IPS-15b (cell line): ENCODE measurements at regions not wholly inside any gene's neighbourhood (a gene's known extent, or its start where the extent isn't known, plus 50 kb on each side); places are given as distances from the start of the nearest gene placed in this dataset.

Source experiments
- H3K27me3 ChIP-seq: one replicate; pipeline ENCODE4 v1.6.1; 2013; ENCODE audit warnings: low read length; ENCODE audit not compliant: control insufficient read depth, insufficient read depth
- H3K36me3 ChIP-seq: one replicate; pipeline ENCODE4 v1.6.1; 2013; ENCODE audit warnings: low read length; ENCODE audit not compliant: control insufficient read depth, insufficient read depth
- H3K4me1 ChIP-seq: one replicate; pipeline ENCODE4 v1.6.1; 2013; ENCODE audit warnings: mild to moderate bottlenecking, low read length; ENCODE audit not compliant: control insufficient read depth, insufficient read depth
- H3K4me3 ChIP-seq: one replicate; pipeline ENCODE4 v1.5.1; 2013; ENCODE audit warnings: low read depth, low read length
- H3K9ac ChIP-seq: one replicate; pipeline ENCODE4 v1.6.1; 2013; ENCODE audit warnings: low read depth, mild to moderate bottlenecking, low read length
- H3K9me3 ChIP-seq: one replicate; pipeline ENCODE4 v1.6.1; 2013; ENCODE audit warnings: mild to moderate bottlenecking, low read length; ENCODE audit not compliant: control insufficient read depth, insufficient read depth

- H3K9ac ChIP-seq, result no peak overlapping the region
- no peaks in the 10 kb centered on the region for H3K27me3 ChIP-seq
- H3K36me3 ChIP-seq, result no peaks in the 10 kb centered on the region
- no peak overlapping the region for H3K4me3 ChIP-seq
- H3K4me1 ChIP-seq, result no peaks in the 10 kb centered on the region
- peaks cover 6% of the 10 kb centered on the region for H3K9me3 ChIP-seq
These were observed 663.7 kb upstream of the B3GAT1 start for GRCh38 chr11:135075740-135076139.

- Histone ChIP-seq H3K4me3 (no peak overlapping the region), H3K9ac (no peak overlapping the region), H3K36me3 (no peaks in the 10 kb centered on the region), H3K27me3 (no peaks in the 10 kb centered on the region), H3K9me3 (peaks cover 6% of the 10 kb centered on the region), H3K4me1 (no peaks in the 10 kb centered on the region)
These were observed 662.5 kb upstream of the B3GAT1 start for GRCh38 chr11:135074397-135074998.

- H3K27me3 ChIP-seq, result no peaks in the 10 kb centered on the region
- no peak overlapping the region for H3K9ac ChIP-seq
- H3K4me1 ChIP-seq, result no peaks in the 10 kb centered on the region
- H3K36me3 ChIP-seq, result no peaks in the 10 kb centered on the region
- H3K9me3 ChIP-seq, result peaks cover 6% of the 10 kb centered on the region
- H3K4me3 ChIP-seq, result no peak overlapping the region
These were observed 661.8 kb upstream of the B3GAT1 start for GRCh38 chr11:135073870-135074269.

- H3K4me3 ChIP-seq, result no peak overlapping the region
- H3K4me1 ChIP-seq, result no peaks in the 10 kb centered on the region
- peaks cover 6% of the 10 kb centered on the region for H3K9me3 ChIP-seq
- H3K9ac ChIP-seq, result no peak overlapping the region
- H3K36me3 ChIP-seq, result no peaks in the 10 kb centered on the region
- no peaks in the 10 kb centered on the region for H3K27me3 ChIP-seq
These were observed 661.3 kb upstream of the B3GAT1 start for GRCh38 chr11:135073381-135073780.

GRCh38 chr11:135069890-135070289 is 657.8 kb upstream of the B3GAT1 start:
- no peak overlapping the region for H3K9ac ChIP-seq
- no peaks in the 10 kb centered on the region for H3K36me3 ChIP-seq
- no peaks in the 10 kb centered on the region for H3K4me1 ChIP-seq
- H3K4me3 ChIP-seq, result no peak overlapping the region
- H3K27me3 ChIP-seq, result no peaks in the 10 kb centered on the region
- no peaks in the 10 kb centered on the region for H3K9me3 ChIP-seq

GRCh38 chr11:135069063-135069462 is 657.0 kb upstream of the B3GAT1 start:
- Histone ChIP-seq H3K27me3 (no peaks in the 10 kb centered on the region), H3K4me3 (no peak overlapping the region), H3K36me3 (no peaks in the 10 kb centered on the region), H3K4me1 (no peaks in the 10 kb centered on the region), H3K9me3 (no peaks in the 10 kb centered on the region), H3K9ac (no peak overlapping the region)

- Histone ChIP-seq H3K36me3 (no peaks in the 10 kb centered on the region), H3K27me3 (no peaks in the 10 kb centered on the region), H3K4me3 (no peak overlapping the region), H3K9me3 (no peaks in the 10 kb centered on the region), H3K4me1 (no peaks in the 10 kb centered on the region), H3K9ac (no peak overlapping the region)
These were observed 651.0 kb upstream of the B3GAT1 start for GRCh38 chr11:135062994-135063393.

GRCh38 chr11:135061166-135061565 is 649.1 kb upstream of the B3GAT1 start:
- no peak overlapping the region for H3K4me3 ChIP-seq
- no peaks in the 10 kb centered on the region for H3K4me1 ChIP-seq
- H3K9ac ChIP-seq, result no peak overlapping the region
- no peaks in the 10 kb centered on the region for H3K27me3 ChIP-seq
- H3K9me3 ChIP-seq, result no peaks in the 10 kb centered on the region
- no peaks in the 10 kb centered on the region for H3K36me3 ChIP-seq

- Histone ChIP-seq H3K36me3 (no peaks in the 10 kb centered on the region), H3K27me3 (no peaks in the 10 kb centered on the region), H3K4me1 (peaks cover 7% of the 10 kb centered on the region), H3K9ac (no peak overlapping the region), H3K4me3 (no peak overlapping the region), H3K9me3 (no peaks in the 10 kb centered on the region)
These were observed 634.9 kb upstream of the B3GAT1 start for GRCh38 chr11:135046986-135047385.

- no peaks in the 10 kb centered on the region for H3K9me3 ChIP-seq
- peaks cover 7% of the 10 kb centered on the region for H3K4me1 ChIP-seq
- H3K4me3 ChIP-seq, result no peak overlapping the region
- H3K36me3 ChIP-seq, result no peaks in the 10 kb centered on the region
- H3K27me3 ChIP-seq, result no peaks in the 10 kb centered on the region
- no peak overlapping the region for H3K9ac ChIP-seq
These were observed 634.5 kb upstream of the B3GAT1 start for GRCh38 chr11:135046556-135046955.

GRCh38 chr11:135043434-135043833 is 631.4 kb upstream of the B3GAT1 start:
- Histone ChIP-seq H3K9me3 (no peaks in the 10 kb centered on the region), H3K27me3 (no peaks in the 10 kb centered on the region), H3K4me3 (no peak overlapping the region), H3K36me3 (no peaks in the 10 kb centered on the region), H3K9ac (no peak overlapping the region), H3K4me1 (peaks cover 7% of the 10 kb centered on the region)

GRCh38 chr11:135037828-135038227 is 625.8 kb upstream of the B3GAT1 start:
- Histone ChIP-seq H3K27me3 (no peaks in the 10 kb centered on the region), H3K4me1 (peaks cover 5% of the 10 kb centered on the region), H3K4me3 (no peak overlapping the region), H3K36me3 (no peaks in the 10 kb centered on the region), H3K9ac (no peak overlapping the region), H3K9me3 (no peaks in the 10 kb centered on the region)
